Esophagus mucosa (tissue), 1 donor: ENCODE measurements at regions not wholly inside any gene's neighbourhood (a gene's known extent, or its start where the extent isn't known, plus 50 kb on each side); places are given as distances from the start of the nearest gene placed in this dataset.

Source experiments
- ATAC-seq: fragments of 200-7000 bp; cut with Tn5 transposase; one replicate; pipeline ENCODE4 v1.9.1; 2020
- donor health status: DM: yes; HTN: yes; CAD: no.

DNA sequence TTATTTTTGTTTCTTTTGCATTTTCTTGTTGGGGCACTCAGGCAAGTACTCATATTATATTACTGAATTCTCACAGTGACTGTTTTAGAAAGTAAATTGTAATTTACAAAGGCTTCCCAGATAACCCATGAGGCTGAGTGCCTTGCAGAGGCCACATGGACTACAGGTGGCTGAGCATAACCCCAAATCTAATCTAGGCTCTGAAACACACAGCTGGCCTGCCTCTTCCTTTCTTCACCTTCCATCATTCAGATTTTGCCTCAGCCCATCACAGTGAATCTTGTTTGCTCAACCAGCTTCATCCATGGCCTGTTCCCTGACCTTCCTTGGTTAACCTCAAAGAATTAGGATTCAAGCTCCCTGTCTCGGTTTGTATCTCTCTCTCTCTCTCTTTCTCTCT, 78.5 kb upstream of the PRDM11 start:
- ATAC-seq: no peak

DNA sequence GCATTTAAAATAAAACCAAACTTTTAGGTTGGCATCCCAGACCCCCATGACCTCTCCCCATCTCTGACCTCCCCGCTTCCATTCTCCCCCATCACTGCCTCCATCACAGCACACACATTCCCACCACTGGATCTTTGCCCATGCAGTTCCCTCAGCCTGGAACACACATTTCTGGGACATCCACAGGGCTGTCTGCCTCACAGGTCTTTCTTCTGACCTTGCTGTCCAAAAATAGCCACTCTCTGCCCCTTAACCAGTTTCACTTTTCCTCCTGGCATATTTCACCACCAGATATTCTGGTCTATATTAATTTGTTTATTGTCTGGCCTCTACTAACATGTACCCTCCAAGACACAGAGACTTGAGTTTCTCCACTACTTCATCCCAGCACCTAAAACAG, 75.2 kb upstream of the PRDM11 start:
- no peak for ATAC-seq

DNA sequence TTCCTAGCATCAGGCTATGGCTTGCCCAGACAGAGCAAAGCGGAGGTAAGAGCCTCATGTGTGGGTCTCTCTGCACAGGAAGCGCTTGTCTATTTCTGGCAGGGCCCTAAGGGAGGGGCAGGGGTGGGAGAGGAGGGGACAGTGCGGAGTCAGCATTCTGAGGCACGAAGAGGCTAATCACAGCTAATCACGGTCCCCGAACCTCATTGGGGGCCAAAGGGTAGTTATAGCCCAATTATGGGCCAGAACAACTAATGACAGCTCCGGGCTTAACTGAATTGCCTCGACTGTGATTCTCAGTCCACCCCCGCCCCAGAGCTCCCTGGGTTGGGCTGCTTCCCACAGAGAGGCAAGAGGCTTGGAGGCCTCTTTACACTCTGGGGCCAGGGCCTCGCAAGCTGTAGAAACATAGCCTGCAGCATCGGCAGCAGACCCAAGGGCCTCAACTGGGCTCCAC, 72.7 kb upstream of the PRDM11 start:
- ATAC-seq: peak; percentile 62

DNA sequence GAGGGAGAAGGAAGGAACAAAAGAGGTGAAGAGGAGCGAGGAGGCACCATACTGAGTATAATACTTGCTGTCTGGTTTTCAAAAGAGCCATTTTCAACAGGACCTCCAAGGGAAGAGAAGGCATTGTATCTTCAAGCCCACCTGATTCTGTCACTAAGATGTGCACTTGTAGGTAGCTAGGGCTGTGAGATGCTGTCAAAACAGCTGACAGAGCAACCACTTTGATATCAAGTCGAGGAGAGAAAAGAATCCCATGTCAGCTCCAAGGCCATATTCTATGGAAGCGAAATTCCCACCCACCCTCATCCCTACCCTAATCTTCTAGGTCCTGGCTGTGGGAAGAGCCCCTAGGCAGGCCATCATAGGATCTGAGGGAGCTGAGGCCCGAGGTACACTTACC, 70.9 kb upstream of the PRDM11 start:
- ATAC-seq: no peak

DNA sequence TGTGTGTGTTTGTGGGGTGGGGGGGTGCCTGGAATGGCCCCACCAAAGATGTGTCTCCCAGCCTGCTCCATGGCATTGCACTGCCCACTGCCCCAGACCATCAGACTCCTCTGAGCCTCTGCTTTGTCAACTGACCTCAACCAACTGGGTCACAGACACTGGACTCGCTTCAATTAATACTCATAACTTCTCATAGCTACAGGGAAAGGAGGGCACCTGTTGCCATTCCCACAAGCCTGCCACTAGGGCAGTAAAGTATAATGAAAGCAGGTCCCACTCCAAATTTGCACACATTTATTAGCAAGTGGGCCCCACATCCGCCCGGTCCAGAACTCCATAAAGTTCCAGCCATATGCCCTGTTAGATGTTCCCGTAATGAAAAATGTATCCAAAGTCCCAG, 70.5 kb upstream of the PRDM11 start:
- ATAC-seq: no peak

DNA sequence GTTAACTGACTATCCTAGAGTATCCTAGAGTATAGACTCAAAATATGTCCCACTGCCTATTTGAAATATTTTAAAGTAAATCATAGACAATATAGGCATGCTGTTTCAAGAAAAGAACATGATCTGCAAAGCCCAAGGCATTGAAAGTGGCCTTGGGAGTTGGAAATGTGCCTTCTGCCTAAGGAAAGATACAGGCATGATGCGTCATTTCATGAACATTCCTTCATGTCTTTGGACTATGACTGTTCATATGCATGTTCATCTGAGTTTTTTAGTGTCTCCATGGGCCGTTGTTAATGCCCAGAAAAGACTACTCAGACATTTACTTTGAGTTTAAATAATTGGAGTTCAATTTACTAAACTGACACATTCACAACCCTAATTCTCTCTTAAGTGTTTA, 69.7 kb upstream of the PRDM11 start:
- ATAC-seq: no peak

DNA sequence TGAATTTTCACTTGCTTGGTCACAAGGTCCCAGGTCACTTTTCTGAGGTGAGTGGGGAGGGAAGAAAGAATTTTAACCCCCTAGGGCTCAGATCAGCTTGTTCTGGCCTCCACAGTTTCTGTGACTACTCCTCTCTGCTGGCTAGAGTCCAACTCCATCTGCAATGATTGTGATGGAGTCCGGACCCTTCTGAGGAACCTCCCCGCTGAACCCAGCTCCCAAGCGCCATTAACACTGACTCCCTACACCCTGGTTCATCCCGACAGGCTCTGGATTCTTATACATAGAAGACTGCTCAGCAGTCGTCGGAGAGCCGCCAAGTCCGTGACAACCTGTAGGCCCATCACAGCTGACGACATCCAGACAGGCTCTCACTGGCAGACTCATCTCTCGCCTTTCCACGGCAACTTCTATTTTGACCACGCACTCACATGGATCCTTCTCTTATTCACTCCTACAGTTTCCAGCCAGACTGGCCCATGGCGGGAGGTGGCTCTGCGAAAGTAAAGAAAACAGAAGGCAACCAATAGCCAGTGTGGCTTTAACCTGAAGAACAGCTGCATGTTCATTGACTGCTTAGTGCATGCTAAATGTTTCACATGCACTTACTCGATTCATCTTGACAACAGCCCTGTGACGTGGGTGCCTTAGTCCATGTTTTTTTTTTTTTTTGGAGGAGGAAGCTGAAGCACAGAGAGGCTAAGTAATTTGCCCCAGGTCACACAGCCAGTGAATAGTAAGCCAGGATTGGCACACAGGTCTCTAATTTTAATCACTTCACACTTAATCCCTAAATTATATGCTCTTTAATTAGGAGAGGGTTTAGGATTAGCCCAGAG, 68.0 kb upstream of the PRDM11 start:
- ATAC-seq: no peak

DNA sequence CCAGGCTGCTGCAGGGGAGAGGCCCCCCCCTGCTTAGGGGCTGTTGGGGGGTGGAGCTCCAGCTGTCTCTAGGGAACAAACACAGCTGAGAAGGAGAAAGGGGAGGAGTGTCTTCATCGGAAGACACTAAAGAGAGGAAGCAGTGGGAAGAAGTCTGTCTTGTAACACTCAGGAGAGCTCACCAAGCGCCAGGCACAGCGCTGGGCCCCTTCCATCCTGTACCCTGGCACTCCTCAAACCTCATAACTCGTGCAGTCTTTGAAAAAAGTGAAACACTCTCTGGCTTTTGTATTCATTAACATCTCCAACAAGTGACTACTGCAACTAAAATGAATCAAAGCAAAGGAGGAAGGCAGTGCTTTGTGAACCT, 67.4 kb upstream of the PRDM11 start:
- ATAC-seq: no peak

DNA sequence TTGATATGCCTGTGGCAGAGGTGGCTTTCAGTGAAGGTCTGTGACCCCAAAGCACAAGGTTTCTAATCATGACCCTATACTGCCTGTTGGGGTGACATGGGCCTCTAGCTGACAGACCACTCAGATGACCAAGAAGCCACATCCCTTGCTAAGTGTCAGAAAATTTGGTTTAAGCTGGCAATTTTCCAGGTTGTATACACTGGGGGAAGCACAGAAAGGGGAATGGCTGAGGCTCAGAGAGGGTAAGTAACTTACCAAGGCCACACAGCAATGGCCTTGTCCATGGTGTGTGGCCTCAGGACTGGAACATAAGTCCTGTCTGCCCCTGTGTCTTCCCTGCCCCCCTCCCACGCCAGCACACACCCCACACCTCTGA, 66.9 kb upstream of the PRDM11 start:
- ATAC-seq: no peak

DNA sequence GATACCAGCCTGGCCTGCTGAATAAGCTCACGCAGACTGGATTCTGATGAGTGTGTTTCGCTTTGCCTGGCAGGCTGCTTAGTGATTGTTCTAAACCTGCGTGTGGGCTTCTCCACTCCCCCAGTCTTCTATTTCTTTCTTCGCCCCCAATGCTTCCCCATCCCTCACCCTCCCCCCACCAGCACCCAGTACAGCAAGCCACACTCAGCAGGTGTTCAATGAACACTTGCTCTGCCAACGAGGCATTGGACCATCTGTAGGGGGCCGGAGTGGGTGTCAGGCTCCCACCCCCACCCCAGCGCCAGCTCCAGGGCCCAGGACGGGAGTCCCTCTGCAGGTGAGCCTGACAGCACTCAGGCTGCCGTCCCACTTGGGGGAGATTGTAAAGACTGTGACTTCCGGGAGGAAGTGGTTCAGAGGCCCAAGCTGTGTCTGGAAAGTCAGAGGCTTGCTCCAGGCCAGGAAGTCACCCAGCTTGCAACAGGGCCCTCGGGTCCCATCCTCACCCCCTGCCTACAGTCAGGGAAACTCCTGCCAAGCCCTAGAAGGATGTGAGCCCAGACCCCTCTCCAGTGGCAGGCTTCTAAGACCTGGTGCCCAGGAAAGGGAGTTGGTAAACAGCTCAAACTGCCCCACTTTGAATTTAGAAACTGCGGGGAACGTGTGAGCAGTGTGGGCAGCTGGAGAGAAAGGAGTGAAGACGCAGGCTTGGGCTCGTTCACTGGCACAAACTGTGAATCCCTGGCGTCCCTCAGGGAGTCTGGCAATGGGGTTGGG, 66.3 kb upstream of the PRDM11 start:
- ATAC-seq: peak; percentile 53

DNA sequence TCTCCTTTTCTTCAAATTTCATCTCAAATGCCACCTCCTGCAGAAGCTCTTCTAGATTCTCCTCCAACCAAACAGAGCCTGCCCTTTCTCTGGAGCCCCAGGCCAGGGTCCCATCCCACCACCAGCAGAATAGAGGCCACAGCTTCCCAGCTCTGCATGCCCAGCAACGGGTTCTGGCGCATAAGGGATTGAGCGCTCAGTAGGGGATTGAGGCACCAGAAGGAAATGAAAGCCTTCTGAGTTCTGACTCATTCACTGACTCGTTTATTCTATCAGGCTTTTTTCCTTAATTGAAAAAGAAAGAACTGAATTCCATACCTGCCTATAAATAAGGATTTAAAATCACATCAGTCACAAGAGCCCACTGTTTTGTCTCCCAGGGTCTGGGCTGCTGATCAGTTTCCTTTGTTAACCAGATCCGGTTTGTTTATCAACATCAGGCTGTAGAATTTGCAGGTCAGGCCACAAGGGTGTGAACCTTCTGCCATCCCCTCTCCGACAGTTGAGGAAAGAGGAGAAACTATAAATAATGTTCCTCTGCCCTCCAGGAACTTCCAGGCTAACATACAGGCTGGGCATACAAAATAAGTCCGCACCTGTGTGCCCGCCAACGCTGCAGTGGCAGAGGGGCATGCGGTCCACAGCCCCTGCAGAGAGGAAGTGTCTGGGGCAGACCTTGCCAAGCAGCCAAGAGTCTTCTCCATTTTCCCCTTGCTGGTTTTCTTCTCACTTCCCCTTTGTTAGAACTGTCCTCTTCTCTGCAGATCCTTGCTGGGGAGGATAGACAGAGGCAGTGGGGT, 63.5 kb upstream of the PRDM11 start:
- ATAC-seq: peak; percentile 16

DNA sequence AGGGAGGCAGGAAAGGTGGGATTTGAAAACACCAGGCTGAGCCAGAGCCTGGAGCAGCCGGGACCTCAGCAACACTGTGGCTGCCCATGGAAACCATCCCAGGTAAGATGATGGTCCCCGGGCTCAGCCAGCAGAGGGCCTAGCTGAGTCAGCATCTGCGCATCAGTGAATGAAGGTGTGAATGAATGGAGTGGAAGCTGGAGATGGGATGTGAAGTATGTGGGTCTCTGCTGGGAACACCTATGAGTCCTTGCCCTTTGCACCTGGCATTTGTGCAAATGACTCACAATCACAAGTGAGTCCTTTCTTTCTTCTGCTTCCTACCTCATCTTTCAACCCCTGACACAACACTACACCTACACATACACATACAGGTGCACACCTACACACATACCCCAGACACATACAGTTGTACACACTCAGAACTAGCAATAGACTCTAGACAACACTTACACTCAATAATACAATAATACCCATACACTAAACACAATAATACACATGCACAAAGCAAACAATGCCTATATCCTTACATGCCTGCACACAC, 62.8 kb upstream of the PRDM11 start:
- peak; percentile 30 for ATAC-seq

DNA sequence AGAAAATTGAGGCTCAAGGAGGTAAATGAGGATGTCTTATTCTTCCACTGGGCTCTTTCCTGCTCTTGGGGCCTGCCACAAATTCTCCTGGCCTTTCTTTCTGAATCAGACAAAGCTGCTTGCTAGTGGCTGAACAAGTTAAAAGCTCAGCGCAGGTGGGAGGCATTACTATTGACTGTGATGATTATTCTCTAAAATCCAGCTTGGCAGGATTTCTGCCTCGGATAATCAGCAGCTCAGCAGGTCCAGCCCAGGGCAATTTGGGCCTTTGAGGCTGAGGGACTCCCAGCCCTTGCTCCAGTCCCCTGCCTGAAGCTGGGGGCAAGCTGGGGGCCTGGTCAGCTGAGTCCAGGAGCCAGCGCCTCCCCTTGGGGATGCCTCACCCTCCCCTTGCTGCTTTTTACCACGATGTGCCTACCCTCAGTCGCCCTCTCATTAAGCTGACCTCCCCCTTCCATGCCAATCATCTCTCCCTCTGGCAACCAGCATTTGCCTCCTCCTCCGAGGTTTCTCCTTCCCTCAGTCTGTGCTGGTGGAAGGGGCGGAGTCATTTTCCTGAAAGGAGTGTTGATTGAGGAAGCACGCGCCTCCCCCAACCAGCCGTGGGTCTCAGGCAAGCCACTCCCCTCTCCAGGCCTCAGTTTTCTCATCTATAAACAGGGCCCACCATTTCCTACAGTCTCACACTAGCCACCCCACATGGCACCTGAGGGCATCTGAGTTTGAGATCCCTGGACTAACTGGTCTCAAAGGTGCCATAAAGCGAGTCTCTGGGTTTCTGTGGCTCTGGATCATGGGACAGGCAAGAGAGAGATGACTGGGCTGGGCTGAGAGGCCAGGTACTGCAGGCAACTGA, 60.6 kb upstream of the PRDM11 start:
- ATAC-seq: no peak

DNA sequence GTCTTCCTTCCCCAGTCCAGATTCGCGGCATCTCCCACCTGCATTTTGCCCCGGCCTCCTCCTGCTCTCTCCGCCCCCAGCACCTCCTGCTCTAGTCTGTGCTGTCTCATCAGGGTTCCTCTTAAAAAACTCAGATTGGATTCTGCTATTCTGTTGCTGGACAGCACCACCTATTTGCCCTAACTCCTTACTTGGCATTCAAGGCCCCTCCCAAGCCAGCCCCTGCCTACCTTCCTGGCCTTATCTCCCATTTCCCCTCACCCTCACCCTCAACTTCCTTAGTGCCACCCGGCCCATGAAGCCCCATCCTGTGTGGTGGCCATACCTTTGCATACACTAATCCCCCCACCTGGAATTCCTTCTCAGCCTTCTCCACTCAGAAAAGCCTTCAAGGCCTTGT, 59.9 kb upstream of the PRDM11 start:
- ATAC-seq: no peak

DNA sequence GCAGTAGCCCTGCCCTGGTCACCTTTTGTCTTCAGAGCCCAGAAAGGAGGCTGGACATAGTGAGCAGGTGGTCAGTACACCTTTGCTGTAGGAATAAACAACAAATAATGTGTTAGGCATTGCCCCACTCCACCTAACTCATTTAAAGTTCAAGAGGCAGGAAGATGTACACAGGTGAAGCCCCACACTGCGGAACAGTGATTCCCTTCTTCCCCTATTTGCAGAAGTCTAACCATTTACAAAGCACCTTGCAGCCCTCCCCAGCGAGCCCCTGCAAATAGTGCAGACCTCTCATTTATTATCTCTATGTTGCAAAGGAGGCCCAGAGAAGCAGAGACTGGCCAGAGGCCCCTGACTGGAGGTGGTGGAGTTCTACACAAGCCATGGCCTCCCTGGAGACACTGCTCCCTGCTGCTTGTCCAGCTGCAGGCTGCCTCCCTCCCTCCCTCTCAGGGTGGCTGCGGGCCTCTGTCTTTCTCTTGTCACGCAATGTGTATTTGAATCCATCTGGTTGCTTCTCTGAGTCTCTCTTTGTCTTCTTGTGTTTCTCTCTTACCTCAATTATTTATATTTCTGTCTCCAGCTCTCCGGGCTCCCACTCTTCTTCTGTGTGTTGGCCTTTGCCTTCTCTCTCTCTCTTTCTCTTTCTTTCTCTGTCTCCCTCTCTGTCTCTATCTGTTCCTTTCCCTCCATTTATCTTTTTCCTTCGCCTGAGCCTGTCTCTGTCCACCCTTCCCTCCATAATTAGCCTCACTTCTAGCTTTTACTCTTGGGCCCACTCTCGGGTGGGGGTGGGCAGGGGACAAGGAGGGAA, 59.1 kb upstream of the PRDM11 start:
- ATAC-seq: no peak

DNA sequence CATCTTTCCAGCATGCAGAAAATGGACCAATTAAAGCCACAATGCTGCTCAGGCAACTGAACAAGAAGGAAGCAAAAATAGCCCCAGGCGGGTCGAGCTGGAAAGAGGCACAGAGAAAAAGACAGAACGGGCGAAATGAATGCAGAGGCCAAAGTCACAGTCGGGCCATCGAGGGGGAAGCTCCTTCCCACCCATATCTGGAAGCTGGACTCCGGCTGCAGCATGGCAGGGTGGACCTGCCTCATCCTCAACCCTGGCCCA, 58.6 kb upstream of the PRDM11 start:
- ATAC-seq: no peak

DNA sequence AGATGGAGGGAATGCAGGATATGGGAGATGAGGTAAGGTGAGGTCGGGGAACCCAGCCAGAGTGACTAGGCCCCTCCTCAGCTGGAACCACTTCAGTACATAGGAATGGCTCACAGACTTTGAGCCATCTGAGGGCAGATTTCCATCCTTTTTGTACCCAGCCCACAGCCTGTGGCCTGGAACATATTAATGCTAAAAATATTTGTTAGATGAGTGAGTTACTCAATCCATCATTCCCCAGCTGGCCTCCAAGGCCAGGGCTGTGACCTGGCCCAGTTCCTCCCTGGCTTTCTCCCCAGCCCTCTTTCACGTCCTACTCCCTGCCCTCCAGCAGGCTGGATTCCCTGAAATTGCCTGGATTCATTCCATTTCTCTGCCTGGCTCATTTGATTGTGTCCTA, 57.2 kb upstream of the PRDM11 start:
- peak; percentile 78 for ATAC-seq

DNA sequence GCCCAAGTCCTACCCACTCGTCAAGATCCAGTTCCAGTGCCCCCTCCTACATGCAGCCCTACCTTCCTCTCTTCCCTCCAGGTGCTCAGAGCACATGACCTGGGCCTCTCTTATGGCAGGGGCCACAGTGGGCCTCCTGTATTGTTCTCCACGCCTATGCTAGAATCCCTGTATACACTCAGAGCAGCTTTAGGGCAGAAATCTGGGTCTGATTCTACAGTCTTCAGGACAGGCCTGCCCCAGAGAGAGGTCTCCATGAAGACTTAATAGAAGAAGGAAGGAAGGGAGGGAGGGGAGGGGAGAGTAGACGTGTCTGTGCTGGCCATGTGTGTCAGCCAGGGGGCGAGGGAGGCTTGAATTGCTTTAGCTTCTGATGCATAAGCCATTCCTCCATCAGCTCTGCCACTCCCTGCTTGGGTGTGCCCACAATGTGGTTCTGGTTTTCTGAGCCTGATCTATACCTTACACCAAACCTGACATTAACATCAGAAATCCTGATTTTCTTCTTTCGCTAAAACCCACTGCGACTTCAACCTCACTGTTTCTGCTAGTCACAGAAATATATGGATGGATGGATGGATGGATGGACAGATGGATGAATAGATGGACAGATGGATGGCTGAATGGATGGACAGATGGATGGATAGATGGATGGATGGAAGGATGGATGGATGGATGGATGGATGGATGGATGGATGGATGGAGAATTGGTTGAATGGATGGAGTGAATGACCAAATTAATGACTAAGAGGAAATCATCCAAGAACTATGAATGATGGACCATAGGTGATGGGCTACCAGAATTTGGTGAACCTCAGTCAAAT, 56.6 kb upstream of the PRDM11 start:
- ATAC-seq: peak; percentile 82

DNA sequence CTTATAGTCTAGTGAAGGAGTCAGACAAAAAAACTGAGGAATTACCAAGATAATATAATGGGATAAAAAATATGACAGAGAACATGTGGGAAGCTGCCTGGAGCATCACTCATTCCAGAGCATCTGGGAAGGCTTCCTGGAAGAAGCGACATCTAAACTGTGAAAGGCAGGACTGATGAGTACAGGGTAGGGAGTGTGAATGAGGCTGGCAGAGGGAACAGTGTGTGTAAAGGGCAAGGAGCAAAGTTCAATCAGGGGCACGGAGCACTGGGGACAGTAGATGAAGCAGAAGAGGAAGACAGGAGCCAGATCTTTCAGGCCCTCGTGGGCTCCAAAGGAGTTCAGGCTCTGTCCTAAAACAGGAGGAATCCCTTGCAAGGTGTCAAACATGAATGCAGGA, 55.8 kb upstream of the PRDM11 start:
- ATAC-seq: no peak

DNA sequence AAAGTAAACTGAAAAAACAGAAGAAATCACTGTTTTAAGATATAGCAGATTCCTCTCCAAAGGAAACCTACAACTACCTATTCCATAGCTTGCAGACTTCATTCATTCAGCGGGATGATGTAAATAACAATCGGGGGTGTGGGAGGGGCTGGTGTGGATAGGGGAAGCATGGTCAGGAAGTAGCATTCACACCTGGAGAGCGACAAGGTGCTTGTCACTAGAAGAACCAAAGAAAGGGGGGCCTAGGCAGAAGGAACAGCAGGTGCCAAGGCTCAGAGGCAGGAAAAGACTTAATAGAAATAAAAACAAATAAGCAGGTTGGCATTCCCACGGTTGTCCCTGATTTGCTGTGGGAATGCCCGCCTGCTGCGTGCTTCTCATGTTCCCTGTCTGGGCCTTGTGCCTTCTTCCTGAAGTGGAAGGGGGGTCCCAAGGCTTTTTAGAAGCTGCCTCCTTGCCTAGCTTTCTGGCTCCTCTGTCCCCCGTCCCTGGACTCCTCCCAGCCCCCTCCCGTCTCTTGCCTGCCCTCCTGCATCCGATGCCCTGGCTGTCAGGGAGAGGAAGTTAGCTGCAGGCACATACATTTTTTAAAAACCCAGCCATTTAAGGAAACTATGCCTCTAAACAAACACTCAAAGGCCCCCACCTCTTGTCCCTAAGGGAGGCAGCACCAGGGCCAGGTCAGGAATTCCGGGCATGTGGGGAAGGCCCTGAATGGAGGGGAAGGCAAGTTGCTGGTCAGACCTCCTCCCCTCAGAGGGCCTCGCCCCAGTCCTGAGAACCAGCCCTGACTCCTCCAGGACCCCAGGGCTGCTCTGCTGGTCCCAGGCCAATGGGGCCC, 54.7 kb upstream of the PRDM11 start:
- no peak for ATAC-seq
